ENCODE measurements at regions not wholly inside any gene's neighbourhood (a gene's known extent, or its start where the extent isn't known, plus 50 kb on each side); places are given as distances from the start of the nearest gene placed in this dataset.
"Not testable (repeated sequence)": the region's sequence is repeated elsewhere in the genome, so short reads cannot be mapped to it uniquely, and the experiment has no call there.

GRCh38 chr5:18471791-18472190 lies 837.5 kb downstream of the TAF11L14 start:
- not testable (repeated sequence) for DNase-seq

DNA sequence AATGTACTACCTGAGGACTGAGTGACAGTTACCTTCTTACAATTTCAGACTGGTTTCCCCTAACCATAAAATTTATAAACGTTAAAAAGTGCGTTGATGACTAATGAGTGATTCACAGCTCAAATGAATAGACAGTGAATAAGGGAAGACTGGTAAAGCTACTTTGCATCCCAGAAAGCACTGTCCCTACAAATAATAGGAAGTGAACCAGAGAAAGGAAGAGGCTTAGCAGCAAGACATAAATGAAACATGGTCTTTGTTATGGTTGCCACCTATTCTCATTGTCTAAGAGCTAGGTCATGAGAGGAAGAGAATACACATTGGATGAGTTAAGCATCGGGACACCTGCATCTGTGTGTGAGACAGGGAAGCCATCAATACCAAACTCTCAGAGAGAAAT lies 849.2 kb downstream of the TAF11L14 start:
- DNase-seq, result no peak

- DNase-seq, result no peak
Observed at GRCh38 chr5:18487928-18488480, 853.7 kb downstream of the TAF11L14 start.

- DNase-seq, result no peak
Observed at GRCh38 chr5:18489703-18490102, 855.4 kb downstream of the TAF11L14 start.

GRCh38 chr5:18491349-18491748 lies 857.1 kb downstream of the TAF11L14 start:
- DNase-seq, result peak; percentile 60

DNA sequence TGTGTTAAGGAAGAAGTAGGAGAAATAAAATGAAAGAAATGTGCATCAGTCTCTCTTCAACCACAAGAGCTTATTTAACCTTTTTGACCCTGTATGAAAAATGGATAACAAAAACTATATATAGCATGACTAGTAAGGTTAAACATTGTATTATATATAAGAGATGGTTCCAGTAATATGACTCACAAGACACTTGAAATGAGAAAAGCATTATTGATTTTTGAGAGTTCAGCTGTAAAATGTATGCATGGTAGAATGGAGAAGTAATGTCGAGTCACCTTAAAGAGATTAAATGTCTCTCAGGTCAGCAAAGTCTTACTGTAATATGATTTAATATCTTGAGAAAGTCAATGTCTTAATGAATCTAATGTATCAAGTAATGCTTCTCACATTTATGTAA lies 860.9 kb downstream of the TAF11L14 start:
- DNase-seq, result no peak

GRCh38 chr5:18496041-18496440 lies 861.8 kb downstream of the TAF11L14 start:
- no peak for DNase-seq

DNA sequence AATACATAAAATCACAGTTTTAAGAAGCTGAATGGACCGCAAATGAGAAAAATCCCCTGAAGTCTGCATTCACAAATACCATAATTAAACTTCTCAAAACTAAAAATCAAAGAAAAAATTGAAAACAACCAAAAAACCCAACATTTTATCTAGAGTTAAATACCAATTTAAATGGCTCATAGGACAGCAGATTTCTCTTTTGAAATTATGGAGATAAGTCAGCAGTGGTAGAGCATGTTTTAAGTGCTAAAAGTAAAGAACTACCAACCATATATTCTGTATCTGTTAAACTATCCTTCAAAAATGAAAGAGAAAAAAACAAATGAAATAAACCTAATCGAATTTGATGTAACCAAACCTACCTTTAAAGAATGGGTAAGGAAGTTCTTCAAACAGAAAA lies 862.8 kb downstream of the TAF11L14 start:
- no peak for DNase-seq

- DNase-seq, result no peak
Observed at GRCh38 chr5:18503797-18504328, 869.6 kb downstream of the TAF11L14 start.

GRCh38 chr5:18507114-18507513 lies 872.9 kb downstream of the TAF11L14 start:
- DNase-seq, result no peak

DNA sequence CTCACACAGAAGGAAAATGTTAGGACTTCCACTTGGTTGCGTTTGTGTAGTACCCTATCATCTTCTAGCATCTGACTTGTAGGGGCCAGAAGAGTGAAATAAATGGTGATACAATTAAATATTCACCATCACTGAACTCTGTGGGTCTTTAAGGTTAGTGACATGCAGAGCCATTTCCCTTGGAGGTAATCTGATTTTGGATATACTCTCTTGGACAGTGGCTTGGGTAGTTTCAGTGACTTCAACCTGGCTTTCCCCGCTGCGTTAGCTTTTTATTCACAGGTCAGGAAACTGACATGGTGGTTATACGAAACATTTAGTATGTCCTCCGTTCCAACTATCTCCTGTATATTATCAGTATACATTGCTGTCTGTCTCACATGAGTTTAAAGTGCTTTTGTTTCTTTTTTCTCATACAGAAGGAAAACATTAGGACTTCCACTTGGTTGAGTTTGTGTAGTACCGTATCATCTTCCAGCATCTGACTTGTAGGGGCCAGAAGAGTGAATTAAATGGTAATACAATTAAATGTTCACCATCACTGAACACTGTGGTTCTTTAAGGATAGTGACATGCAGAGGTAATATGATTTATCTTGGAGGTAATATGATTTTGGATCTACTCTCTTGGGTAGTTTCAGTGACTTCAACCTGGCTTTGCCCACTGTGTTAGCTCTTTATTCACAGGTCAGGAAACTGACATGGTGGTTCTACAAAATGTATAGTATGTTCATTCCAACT lies 883.6 kb downstream of the TAF11L14 start:
- DNase-seq, result no peak

- DNase-seq, result no peak
Observed at GRCh38 chr5:18523380-18523779, 889.1 kb downstream of the TAF11L14 start.

- no peak for DNase-seq
Observed at GRCh38 chr5:18526792-18527405, 892.6 kb downstream of the TAF11L14 start.

GRCh38 chr5:18533137-18533536 lies 898.9 kb downstream of the TAF11L14 start:
- no peak for DNase-seq

DNA sequence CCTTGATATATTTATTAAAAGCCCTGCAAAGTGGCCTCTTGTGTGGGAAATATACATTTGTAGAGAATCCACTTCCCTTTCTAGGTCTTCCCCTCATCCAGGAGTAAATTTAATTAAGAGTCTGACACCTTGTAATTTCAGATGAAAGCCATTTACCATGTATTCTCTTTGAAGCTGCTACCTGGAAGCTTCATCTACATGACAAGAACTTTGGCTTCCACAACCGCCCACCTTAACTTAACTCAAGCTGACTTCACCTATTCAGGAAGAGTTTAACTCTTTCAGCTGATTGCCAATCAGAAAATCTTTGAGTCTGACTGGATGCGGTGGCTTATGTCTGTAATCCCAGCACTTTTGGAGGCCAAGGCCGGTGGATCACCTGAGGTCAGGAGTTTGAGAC lies 899.9 kb downstream of the TAF11L14 start:
- no peak for DNase-seq

- not testable (repeated sequence) for DNase-seq
Observed at GRCh38 chr5:18535753-18536152, 901.5 kb downstream of the TAF11L14 start.

DNA sequence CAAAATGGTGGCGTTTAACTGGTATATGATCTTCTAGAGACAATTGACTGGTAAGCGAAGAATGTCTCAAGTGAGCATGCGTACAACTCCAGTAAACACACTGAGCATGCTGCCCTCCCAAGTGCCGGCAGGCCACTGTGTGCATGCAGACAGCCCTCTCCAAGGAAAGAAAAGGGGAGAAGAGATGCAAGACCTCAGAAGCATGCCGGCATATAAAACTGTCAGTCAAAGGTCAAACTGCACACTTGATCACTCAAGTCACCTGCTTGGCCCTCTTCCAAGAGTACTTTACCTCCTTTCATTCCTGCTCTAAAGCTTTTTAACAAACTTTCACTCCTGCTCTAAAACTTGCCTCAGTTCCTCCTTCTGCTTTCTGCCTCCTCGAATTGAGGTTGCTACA lies 910.2 kb downstream of the TAF11L14 start:
- no peak for DNase-seq

- no peak for DNase-seq
Observed at GRCh38 chr5:18546591-18546990, 912.3 kb downstream of the TAF11L14 start.

- DNase-seq, result no peak
Observed at GRCh38 chr5:18551716-18552115, 917.5 kb downstream of the TAF11L14 start.

GRCh38 chr5:18553269-18553668 lies 919.0 kb downstream of the TAF11L14 start:
- peak; percentile 3 for DNase-seq

DNA sequence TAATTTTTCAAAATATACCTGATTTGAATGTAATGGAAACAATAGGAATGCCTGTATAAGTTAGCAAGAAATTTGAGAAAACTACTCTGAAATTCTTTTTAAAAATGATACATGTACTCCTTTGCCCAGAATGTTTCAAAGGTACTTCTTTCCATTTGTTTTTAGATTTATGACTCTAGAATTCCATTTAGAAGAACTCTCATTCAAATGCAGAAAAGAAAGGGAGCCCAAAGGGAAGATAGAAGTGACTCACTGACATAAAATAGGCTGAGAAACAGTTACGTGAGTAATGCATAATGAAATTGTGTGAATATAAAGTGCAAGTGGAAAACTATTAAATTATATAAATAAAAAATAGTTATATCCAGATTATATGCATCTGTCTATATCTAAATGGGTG lies 926.3 kb downstream of the TAF11L14 start:
- no peak for DNase-seq

DNA sequence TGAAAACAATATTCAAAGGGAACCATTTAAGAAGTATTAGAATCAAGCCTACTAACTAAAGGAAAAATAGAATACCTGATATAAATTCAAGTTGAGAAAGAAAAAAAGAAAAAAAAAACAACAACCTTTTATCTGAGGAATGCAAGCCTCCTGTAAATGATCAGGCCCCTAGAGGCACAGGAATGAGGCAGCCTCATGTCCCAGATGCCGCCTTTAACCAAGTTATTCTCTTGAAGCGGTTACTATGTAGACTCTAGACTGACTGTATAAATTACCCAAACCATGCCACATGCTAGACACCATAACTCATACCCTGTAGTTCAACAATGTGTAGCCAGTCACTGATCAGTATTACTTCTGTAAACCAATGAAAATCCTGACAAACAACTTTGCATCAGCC lies 929.6 kb downstream of the TAF11L14 start:
- no peak for DNase-seq

- no peak for DNase-seq
Observed at GRCh38 chr5:18566671-18567070, 932.4 kb downstream of the TAF11L14 start.

GRCh38 chr5:18576586-18576985 lies 942.3 kb downstream of the TAF11L14 start:
- DNase-seq, result no peak

Data from tongue (tissue), 1 donor.